ENCODE measurements at regions not wholly inside any gene's neighbourhood (a gene's known extent, or its start where the extent isn't known, plus 50 kb on each side); places are given as distances from the start of the nearest gene placed in this dataset.
"Not testable (repeated sequence)": the region's sequence is repeated elsewhere in the genome, so short reads cannot be mapped to it uniquely, and the experiment has no call there.

- TF ChIP-seq CTCF (conservative IDR thresholded peaks at IDR 0.05) (no peak), ZFX (IDR thresholded peaks at IDR 0.05) (no peak)
- H3K27ac ChIP-seq = no peak overlapping the region
Observed at GRCh38 chr9:29241320-29241719, 1668.0 kb upstream of the C9orf72 start.

- TF ChIP-seq CTCF (conservative IDR thresholded peaks at IDR 0.05) (no peak), ZFX (IDR thresholded peaks at IDR 0.05) (no peak)
Observed at GRCh38 chr9:29245351-29245750, 1672.1 kb upstream of the C9orf72 start.

GRCh38 chr9:29270400-29270799 is 1697.1 kb upstream of the C9orf72 start:
- not testable (repeated sequence) for H3K27ac ChIP-seq

More at GRCh38 chr9:29245351-29245750, 1672.1 kb upstream of the C9orf72 start:
- H3K27ac ChIP-seq = no peak overlapping the region

GRCh38 chr9:29282121-29282520 is 1708.8 kb upstream of the C9orf72 start:
- TF ChIP-seq ZFX (IDR thresholded peaks at IDR 0.05) (no peak), CTCF (conservative IDR thresholded peaks at IDR 0.05) (no peak)
- no peak overlapping the region for H3K27ac ChIP-seq

- TF ChIP-seq ZFX (IDR thresholded peaks at IDR 0.05) (no peak), CTCF (conservative IDR thresholded peaks at IDR 0.05) (peak; percentile 43)
- no peak overlapping the region for H3K27ac ChIP-seq
Observed at GRCh38 chr9:29285818-29286217, 1712.5 kb upstream of the C9orf72 start.

- no peak overlapping the region for H3K27ac ChIP-seq
- TF ChIP-seq CTCF (conservative IDR thresholded peaks at IDR 0.05) (no peak), ZFX (IDR thresholded peaks at IDR 0.05) (no peak)
Observed at GRCh38 chr9:29289365-29289764, 1716.1 kb upstream of the C9orf72 start.

GRCh38 chr9:29290516-29290915 is 1717.2 kb upstream of the C9orf72 start:
- TF ChIP-seq CTCF (conservative IDR thresholded peaks at IDR 0.05) (no peak), ZFX (IDR thresholded peaks at IDR 0.05) (no peak)
- no peak overlapping the region for H3K27ac ChIP-seq

GRCh38 chr9:29297592-29297991 is 1724.3 kb upstream of the C9orf72 start:
- TF ChIP-seq ZFX (IDR thresholded peaks at IDR 0.05) = no peak
- TF ChIP-seq CTCF (conservative IDR thresholded peaks at IDR 0.05) = no peak
- H3K27ac ChIP-seq = no peak overlapping the region

Measured in C4-2B (cell line).